ENCODE measurements at regions not wholly inside any gene's neighbourhood (a gene's known extent, or its start where the extent isn't known, plus 50 kb on each side); places are given as distances from the start of the nearest gene placed in this dataset.

DNA sequence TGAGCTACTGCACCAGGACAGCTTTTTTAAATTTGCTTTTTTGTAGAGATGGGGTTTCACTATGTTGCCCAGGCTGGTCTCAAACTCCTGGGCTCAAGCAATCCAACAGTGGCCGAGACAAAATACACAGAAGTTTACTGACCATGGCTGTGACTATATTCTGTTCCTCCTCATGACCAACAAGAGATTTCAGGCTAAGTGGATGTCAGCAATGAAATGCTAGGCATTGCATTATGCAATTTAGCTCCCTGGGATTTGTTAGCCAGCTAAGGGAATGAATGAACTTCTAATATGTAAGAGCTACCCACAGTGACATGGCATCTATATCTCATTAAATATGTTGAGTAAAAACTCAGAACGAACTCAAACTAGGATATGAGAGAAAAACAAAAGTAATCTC lies 81.9 kb upstream of the MBOAT2 start:
- Histone ChIP-seq H2BK5ac (ENCODE audit: low read depth, low read length) (no peak overlapping the region), H3K27me3 (replicated peaks in 1 of 4; ENCODE audit: control insufficient read depth in 3 of 4, extremely low read depth in 1 of 4, insufficient read depth in 3 of 4, low read length in 3 of 4) (peaks cover 0 to 3% (median 0%) of the 10 kb centered on the region in 4 experiments; a peak in 1 of 7 replicates), H4K5ac (ENCODE audit: insufficient read length, low read depth, low read length) (no peak overlapping the region), H3K56ac (replicated peaks; ENCODE audit: insufficient read length, low read depth, low read length) (no peak overlapping the region), H3K18ac (ENCODE audit: extremely low read depth, low read length) (no peak overlapping the region), H3K27ac (ENCODE audit: low read depth, low read length) (no peak overlapping the region), H3K9ac (replicated peaks in 1 of 4; ENCODE audit: extremely low read depth in 1 of 4, low read depth in 3 of 4, low read length in 3 of 4) (no peak overlapping the region), H4K20me1 (replicated peaks in 1 of 2; ENCODE audit: control insufficient read depth in 1 of 2, insufficient read depth in 2 of 2, low read length in 2 of 2) (no peaks in the 10 kb centered on the region), H3K36me3 (ENCODE audit: control insufficient read depth in 2 of 4, insufficient read depth in 4 of 4, low read length in 3 of 4) (no peaks in the 10 kb centered on the region), H2BK120ac (replicated peaks; ENCODE audit: low read depth, low read length) (no peak overlapping the region), H3K4ac (replicated peaks; ENCODE audit: insufficient read length, low read depth, low read length) (no peak overlapping the region), H2BK12ac (ENCODE audit: low read depth, low read length) (no peak overlapping the region), H2AK5ac (ENCODE audit: low read depth, low read length) (no peak overlapping the region), H3K23ac (ENCODE audit: insufficient read length) (no peak overlapping the region), H3K23me2 (ENCODE audit: low read depth, low read length) (no peaks in the 10 kb centered on the region), H2BK15ac (ENCODE audit: low read length) (no peak overlapping the region), H3K79me2 (ENCODE audit: control insufficient read depth in 1 of 2, insufficient read depth in 2 of 2, low read length in 2 of 2) (no peaks in the 10 kb centered on the region), H2BK20ac (ENCODE audit: low read length) (no peak overlapping the region), H3K4me2 (ENCODE audit: insufficient read depth in 1 of 2, low read depth in 2 of 2, low read length in 2 of 2) (no peak overlapping the region), H4K91ac (replicated peaks; ENCODE audit: insufficient read length, low read length) (no peak overlapping the region), H3K4me1 (replicated peaks in 1 of 4; ENCODE audit: control insufficient read depth in 3 of 4, insufficient read depth in 4 of 4, low read length in 3 of 4) (no peaks in the 10 kb centered on the region; a peak in 1 of 7 replicates), H3K79me1 (ENCODE audit: low read depth, low read length) (no peaks in the 10 kb centered on the region), H3K4me3 (ENCODE audit: extremely low read depth in 1 of 4, insufficient read depth in 2 of 4, low read depth in 3 of 4, low read length in 4 of 4) (no peak overlapping the region), H3K14ac (ENCODE audit: insufficient read length) (no peak overlapping the region), H3K9me3 (ENCODE audit: insufficient read depth in 2 of 2, low read depth in 1 of 2, low read length in 1 of 2) (peaks cover 3 to 6% of the 10 kb centered on the region in 2 experiments; a peak in 3 of 4 replicates), H2AFZ (ENCODE audit: low read length) (no peak overlapping the region), H4K8ac (ENCODE audit: extremely low read depth, insufficient read depth, low read length) (no peak overlapping the region)
- POLR2A ChIA-PET (ENCODE audit: partially characterized antibody), result no interaction called here
- FAIRE-seq (no peak), DNase-seq (ENCODE audit: low read depth in 1 of 2, low spot score in 2 of 2) (no peak)
- no peak for TF ChIP-seq SRF (IDR thresholded peaks at IDR 0.05; ENCODE audit: low read depth, low read length)
- TF ChIP-seq BRCA1 (IDR thresholded peaks at IDR 0.05; ENCODE audit: low read depth, low read length), result no peak
- TF ChIP-seq TCF12 (IDR thresholded peaks at IDR 0.05; ENCODE audit: low read depth, low read length), result no peak
- no peak for TF ChIP-seq PHF8 (conservative IDR thresholded peaks at IDR 0.05; ENCODE audit: low read depth, low read length)
- no peak for TF ChIP-seq SIN3A (conservative IDR thresholded peaks at IDR 0.05 in 1 of 2, IDR thresholded peaks at IDR 0.05 in 1 of 2; ENCODE audit: low read depth in 1 of 2, low read length in 2 of 2)
- TF ChIP-seq CHD1 (IDR thresholded peaks at IDR 0.05; ENCODE audit: low read depth, low read length), result no peak
- TF ChIP-seq POU5F1 (IDR thresholded peaks at IDR 0.05; ENCODE audit: low read depth, low read length), result no peak
- TF ChIP-seq SIX5 (IDR thresholded peaks at IDR 0.05; ENCODE audit: low read depth, low read length), result no peak
- TF ChIP-seq TAF7 (optimal IDR thresholded peaks at IDR 0.05; ENCODE audit: borderline replicate concordance, low read depth, low read length), result no peak
- no peak for TF ChIP-seq SIRT6 (IDR thresholded peaks at IDR 0.05; ENCODE audit: low read length)
- CTCF ChIA-PET (ENCODE audit: partially characterized antibody), result interaction anchor here (0.7 to 1.7 kb wide), 7 partner anchors 10 to 285 kb away, joined by 3 to 4 read pairs (median 4); no protein-coding TSS in a partner anchor
- 95% methylated on average over 2 of the region's 2 CpGs; no CpG with 5 or more reads in 1 of the 2 experiments for WGBS, 2 experiments (ENCODE audit: extremely low coverage in 1 of 2, insufficient coverage in 1 of 2, insufficient read length in 1 of 2, insufficient replicate concordance in 2 of 2, low coverage in 1 of 2, low lambda C conversion rate in 2 of 2, missing lambda C conversion rate in 1 of 2)

Data from H1 (cell line).